ENCODE measurements at regions not wholly inside any gene's neighbourhood (a gene's known extent, or its start where the extent isn't known, plus 50 kb on each side); places are given as distances from the start of the nearest gene placed in this dataset.

DNA sequence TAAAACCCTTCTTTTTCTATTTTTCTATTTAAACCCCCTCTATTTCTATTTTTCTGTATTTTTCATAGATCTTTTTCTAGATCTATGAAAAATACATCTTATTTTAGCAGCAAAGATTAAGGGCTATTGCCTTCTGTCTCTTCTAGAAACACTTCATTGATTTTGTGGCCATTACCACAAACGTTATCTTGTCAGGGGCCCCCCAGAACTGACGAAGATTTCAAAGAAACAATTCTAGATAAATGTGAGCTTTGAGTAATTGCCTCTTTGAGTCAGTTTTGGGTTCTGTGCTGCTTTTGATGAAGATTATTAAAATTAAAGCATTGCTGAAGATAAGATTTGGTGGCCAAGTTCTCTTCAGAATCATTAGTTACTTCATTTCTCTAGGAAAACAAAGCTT, 279.6 kb upstream of the PEX5L start:
- Histone ChIP-seq H3K27ac (ENCODE audit: low read depth, low read length) (no peak overlapping the region), H4K8ac (ENCODE audit: low read depth, low read length) (no peak overlapping the region), H4K91ac (ENCODE audit: low read depth, low read length) (no peak overlapping the region), H3K79me2 (ENCODE audit: control insufficient read depth, insufficient read depth, low read length, poor library complexity) (no peaks in the 10 kb centered on the region), H3K79me1 (ENCODE audit: low read length) (no peaks in the 10 kb centered on the region), H2AFZ (ENCODE audit: insufficient read depth, low read length, poor library complexity) (no peak overlapping the region), H2AK5ac (ENCODE audit: low read length) (no peak overlapping the region), H3K9me3 (ENCODE audit: insufficient read depth, low read depth, low read length) (no peaks in the 10 kb centered on the region), H3K4ac (ENCODE audit: low read depth, low read length) (no peak overlapping the region), H3K14ac (ENCODE audit: low read length) (no peak overlapping the region), H4K12ac (ENCODE audit: low read depth, low read length) (no peak overlapping the region), H2BK5ac (ENCODE audit: low read depth, low read length, poor library complexity) (no peak overlapping the region), H3K9ac (ENCODE audit: low read length) (no peak overlapping the region), H3K4me2 (ENCODE audit: low read length) (no peak overlapping the region), H3K27me3 (ENCODE audit: insufficient read depth, low read length) (no peaks in the 10 kb centered on the region), H3K4me3 (ENCODE audit: low read depth, low read length) (no peak overlapping the region), H3K23ac (ENCODE audit: low read length) (no peak overlapping the region), H2BK120ac (ENCODE audit: insufficient read depth, low read length, poor library complexity) (no peak overlapping the region), H3K36me3 (ENCODE audit: control insufficient read depth in 1 of 2, insufficient read depth in 2 of 2, low read length in 2 of 2) (no peaks in the 10 kb centered on the region), H2BK12ac (ENCODE audit: low read length) (no peak overlapping the region), H3K18ac (ENCODE audit: low read length) (no peak overlapping the region), H3K4me1 (ENCODE audit: control insufficient read depth in 1 of 2, insufficient read depth in 2 of 2, low read length in 2 of 2) (no peaks in the 10 kb centered on the region)
- no peak for DNase-seq
- WGBS (ENCODE audit: extremely low coverage, insufficient coverage, insufficient read length), result no CpG with 5 or more reads among the region's 2 CpGs

DNA sequence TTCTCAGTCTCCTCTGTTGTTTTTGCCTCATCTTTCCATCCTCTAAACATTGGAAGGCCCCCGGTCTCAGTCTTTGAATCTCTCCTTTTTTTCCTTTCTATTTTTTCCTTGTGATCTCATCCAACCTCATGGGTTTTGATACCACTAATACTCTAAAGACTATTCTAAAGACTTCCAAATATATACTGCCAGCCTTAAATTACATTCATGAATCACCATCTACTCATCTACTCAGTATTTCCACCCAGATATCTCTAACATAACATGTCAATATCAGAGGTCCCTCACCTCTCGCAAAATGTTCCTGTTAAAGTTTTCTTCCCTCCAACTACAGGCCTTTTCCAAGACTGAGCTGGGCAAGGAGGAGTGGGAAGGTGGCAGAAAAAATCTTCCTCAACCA, 282.5 kb upstream of the TTC14 start:
- H3K79me1 ChIP-seq (ENCODE audit: low read length), result no peaks in the 10 kb centered on the region
- H3K9ac ChIP-seq (ENCODE audit: low read length), result no peak overlapping the region
- no peak overlapping the region for H3K4me3 ChIP-seq (ENCODE audit: low read depth, low read length)
- H3K4ac ChIP-seq (ENCODE audit: low read depth, low read length), result no peak overlapping the region
- no peak overlapping the region for H3K18ac ChIP-seq (ENCODE audit: low read length)
- no peak overlapping the region for H4K12ac ChIP-seq (ENCODE audit: low read depth, low read length)
- no peaks in the 10 kb centered on the region for H3K4me1 ChIP-seq (ENCODE audit: control insufficient read depth in 1 of 2, insufficient read depth in 2 of 2, low read length in 2 of 2)
- H2BK5ac ChIP-seq (ENCODE audit: low read depth, low read length, poor library complexity), result no peak overlapping the region
- no peak overlapping the region for H2AFZ ChIP-seq (ENCODE audit: insufficient read depth, low read length, poor library complexity)
- no peaks in the 10 kb centered on the region for H3K27me3 ChIP-seq (ENCODE audit: insufficient read depth, low read length)
- no peak for DNase-seq
- no peak overlapping the region for H2BK120ac ChIP-seq (ENCODE audit: insufficient read depth, low read length, poor library complexity)
- no peak overlapping the region for H2BK12ac ChIP-seq (ENCODE audit: low read length)
- no peak overlapping the region for H2AK5ac ChIP-seq (ENCODE audit: low read length)
- H3K36me3 ChIP-seq (ENCODE audit: control insufficient read depth in 1 of 2, insufficient read depth in 2 of 2, low read length in 2 of 2), result no peaks in the 10 kb centered on the region
- no peak overlapping the region for H3K4me2 ChIP-seq (ENCODE audit: low read length)
- H3K27ac ChIP-seq (ENCODE audit: low read depth, low read length), result no peak overlapping the region
- no peak overlapping the region for H3K14ac ChIP-seq (ENCODE audit: low read length)
- no peak overlapping the region for H3K23ac ChIP-seq (ENCODE audit: low read length)
- no peak overlapping the region for H4K91ac ChIP-seq (ENCODE audit: low read depth, low read length)
- no peaks in the 10 kb centered on the region for H3K9me3 ChIP-seq (ENCODE audit: insufficient read depth, low read depth, low read length)
- WGBS (ENCODE audit: extremely low coverage, insufficient coverage, insufficient read length), result no CpG with 5 or more reads among the region's 2 CpGs
- no peak overlapping the region for H4K8ac ChIP-seq (ENCODE audit: low read depth, low read length)
- H3K79me2 ChIP-seq (ENCODE audit: control insufficient read depth, insufficient read depth, low read length, poor library complexity), result no peaks in the 10 kb centered on the region

DNA sequence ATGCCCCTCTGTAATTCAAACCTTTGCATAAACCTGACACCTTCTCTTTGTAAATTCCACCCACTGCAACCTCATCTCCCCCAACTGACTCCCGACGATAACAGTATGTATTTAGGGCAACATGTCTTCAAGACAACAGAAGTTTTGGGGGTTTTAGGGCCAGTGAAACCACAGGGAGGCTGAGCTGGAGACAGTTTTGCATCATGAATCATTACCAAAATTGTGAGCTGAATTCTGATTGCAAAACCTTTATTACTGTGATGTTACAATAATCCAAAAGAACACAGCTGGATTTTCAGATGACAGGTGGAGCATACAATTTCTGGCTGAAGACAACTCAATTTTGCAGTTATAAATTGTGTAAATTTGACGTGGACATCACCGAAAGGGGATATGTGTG, 281.3 kb upstream of the TTC14 start:
- no CpG with 5 or more reads among the region's 4 CpGs for WGBS (ENCODE audit: extremely low coverage, insufficient coverage, insufficient read length)
- no peak overlapping the region for H3K14ac ChIP-seq (ENCODE audit: low read length)
- H3K9me3 ChIP-seq (ENCODE audit: insufficient read depth, low read depth, low read length), result no peaks in the 10 kb centered on the region

DNA sequence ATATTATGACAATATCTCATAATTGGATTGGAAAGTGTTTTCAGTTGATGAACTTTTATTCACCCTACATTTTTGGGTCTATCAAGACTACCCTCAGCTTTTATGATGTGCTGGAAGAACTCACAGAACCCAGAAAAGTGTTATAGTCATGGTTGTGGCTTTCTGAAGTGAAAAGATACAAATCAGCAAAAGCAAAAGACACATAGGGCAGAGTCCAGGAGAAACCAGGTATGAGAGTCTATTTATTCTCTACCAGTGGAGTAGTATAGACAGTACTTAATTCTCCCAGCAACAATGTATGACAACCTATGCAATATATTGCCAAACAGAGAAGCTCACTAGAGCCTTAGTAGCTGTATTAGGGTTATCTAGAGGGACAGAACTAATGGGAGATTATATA, 280.4 kb upstream of the TTC14 start:
- Histone ChIP-seq H3K4ac (ENCODE audit: low read depth, low read length) (no peak overlapping the region), H2BK12ac (ENCODE audit: low read length) (no peak overlapping the region)

More for the DNA sequence above, 281.3 kb upstream of the TTC14 start:
- H3K79me1 ChIP-seq (ENCODE audit: low read length), result no peaks in the 10 kb centered on the region
- no peak overlapping the region for H2BK12ac ChIP-seq (ENCODE audit: low read length)
- no peak overlapping the region for H3K9ac ChIP-seq (ENCODE audit: low read length)
- H2AK5ac ChIP-seq (ENCODE audit: low read length), result no peak overlapping the region
- no peaks in the 10 kb centered on the region for H3K27me3 ChIP-seq (ENCODE audit: insufficient read depth, low read length)
- H2BK120ac ChIP-seq (ENCODE audit: insufficient read depth, low read length, poor library complexity), result no peak overlapping the region
- H4K8ac ChIP-seq (ENCODE audit: low read depth, low read length), result no peak overlapping the region
- no peak overlapping the region for H4K91ac ChIP-seq (ENCODE audit: low read depth, low read length)
- DNase-seq, result no peak
- H3K4ac ChIP-seq (ENCODE audit: low read depth, low read length), result no peak overlapping the region
- H3K4me1 ChIP-seq (ENCODE audit: control insufficient read depth in 1 of 2, insufficient read depth in 2 of 2, low read length in 2 of 2), result no peaks in the 10 kb centered on the region
- H2AFZ ChIP-seq (ENCODE audit: insufficient read depth, low read length, poor library complexity), result no peak overlapping the region
- H3K4me3 ChIP-seq (ENCODE audit: low read depth, low read length), result no peak overlapping the region
- H3K27ac ChIP-seq (ENCODE audit: low read depth, low read length), result no peak overlapping the region
- no peaks in the 10 kb centered on the region for H3K36me3 ChIP-seq (ENCODE audit: control insufficient read depth in 1 of 2, insufficient read depth in 2 of 2, low read length in 2 of 2)
- no peak overlapping the region for H2BK5ac ChIP-seq (ENCODE audit: low read depth, low read length, poor library complexity)
- H4K12ac ChIP-seq (ENCODE audit: low read depth, low read length), result no peak overlapping the region
- H3K79me2 ChIP-seq (ENCODE audit: control insufficient read depth, insufficient read depth, low read length, poor library complexity), result no peaks in the 10 kb centered on the region
- H3K18ac ChIP-seq (ENCODE audit: low read length), result no peak overlapping the region
- H3K4me2 ChIP-seq (ENCODE audit: low read length), result no peak overlapping the region
- no peak overlapping the region for H3K23ac ChIP-seq (ENCODE audit: low read length)

More for the DNA sequence above, 280.4 kb upstream of the TTC14 start:
- H3K79me1 ChIP-seq (ENCODE audit: low read length), result no peaks in the 10 kb centered on the region
- H3K9ac ChIP-seq (ENCODE audit: low read length), result no peak overlapping the region
- no peak overlapping the region for H2AK5ac ChIP-seq (ENCODE audit: low read length)
- no peak overlapping the region for H3K23ac ChIP-seq (ENCODE audit: low read length)
- no peak overlapping the region for H4K91ac ChIP-seq (ENCODE audit: low read depth, low read length)
- no peak overlapping the region for H3K4me3 ChIP-seq (ENCODE audit: low read depth, low read length)
- H3K4me2 ChIP-seq (ENCODE audit: low read length), result no peak overlapping the region
- no peaks in the 10 kb centered on the region for H3K79me2 ChIP-seq (ENCODE audit: control insufficient read depth, insufficient read depth, low read length, poor library complexity)
- H3K14ac ChIP-seq (ENCODE audit: low read length), result no peak overlapping the region
- H2BK5ac ChIP-seq (ENCODE audit: low read depth, low read length, poor library complexity), result no peak overlapping the region
- no peak overlapping the region for H3K18ac ChIP-seq (ENCODE audit: low read length)
- no peak overlapping the region for H2BK120ac ChIP-seq (ENCODE audit: insufficient read depth, low read length, poor library complexity)
- H3K4me1 ChIP-seq (ENCODE audit: control insufficient read depth in 1 of 2, insufficient read depth in 2 of 2, low read length in 2 of 2), result no peaks in the 10 kb centered on the region
- no peaks in the 10 kb centered on the region for H3K27me3 ChIP-seq (ENCODE audit: insufficient read depth, low read length)
- no peak overlapping the region for H4K8ac ChIP-seq (ENCODE audit: low read depth, low read length)
- H3K36me3 ChIP-seq (ENCODE audit: control insufficient read depth in 1 of 2, insufficient read depth in 2 of 2, low read length in 2 of 2), result no peaks in the 10 kb centered on the region
- no peak overlapping the region for H2AFZ ChIP-seq (ENCODE audit: insufficient read depth, low read length, poor library complexity)
- H3K9me3 ChIP-seq (ENCODE audit: insufficient read depth, low read depth, low read length), result no peaks in the 10 kb centered on the region
- DNase-seq, result no peak
- H4K12ac ChIP-seq (ENCODE audit: low read depth, low read length), result no peak overlapping the region
- no peak overlapping the region for H3K27ac ChIP-seq (ENCODE audit: low read depth, low read length)

All from trophoblast cell (in vitro differentiated cells and primary cell).